ENCODE measurements at regions not wholly inside any gene's neighbourhood (a gene's known extent, or its start where the extent isn't known, plus 50 kb on each side); places are given as distances from the start of the nearest gene placed in this dataset.

GRCh38 chr4:127249767-127250108, 383.0 kb upstream of the INTU start:
- H3K9me3 ChIP-seq: no peaks in the 10 kb centered on the region
- no peak for ATAC-seq
- H3K4me3 ChIP-seq: no peak overlapping the region
- TF ChIP-seq POLR2A (IDR thresholded peaks at IDR 0.05) (no peak), CTCF (IDR thresholded peaks at IDR 0.05 in 4 of 5, conservative IDR thresholded peaks at IDR 0.05 in 1 of 5) (no peak)
- H3K4me1 ChIP-seq: no peaks in the 10 kb centered on the region
- no peaks in the 10 kb centered on the region for H3K36me3 ChIP-seq
- no peak overlapping the region for H3K27ac ChIP-seq
- no peaks in the 10 kb centered on the region for H3K27me3 ChIP-seq
- in situ Hi-C loops (cut with MboI; ENCODE audit: low sequenced_read_pairs in 4 of 4): no loop called here
- intact Hi-C loops (cut with DNase I; ENCODE audit: low total_unique reads): no loop called here
- no peak for DNase-seq

- intact Hi-C loops (cut with DNase I; ENCODE audit: low total_unique reads): no loop called here
- TF ChIP-seq CTCF (IDR thresholded peaks at IDR 0.05 in 4 of 5, conservative IDR thresholded peaks at IDR 0.05 in 1 of 5) (no peak), POLR2A (IDR thresholded peaks at IDR 0.05) (no peak)
- Histone ChIP-seq H3K27me3 (no peaks in the 10 kb centered on the region), H3K36me3 (no peaks in the 10 kb centered on the region), H3K4me1 (no peaks in the 10 kb centered on the region), H3K9me3 (no peaks in the 10 kb centered on the region), H3K27ac (no peak overlapping the region), H3K4me3 (no peak overlapping the region)
- in situ Hi-C loops (cut with MboI; ENCODE audit: low sequenced_read_pairs in 4 of 4): no loop called here
- no peak for DNase-seq
- no peak for ATAC-seq
Observed at GRCh38 chr4:127250577-127250976, 382.2 kb upstream of the INTU start.

GRCh38 chr4:127251423-127251822, 381.3 kb upstream of the INTU start:
- in situ Hi-C loops (cut with MboI; ENCODE audit: low sequenced_read_pairs in 4 of 4): no loop called here
- ATAC-seq: no peak
- H3K27me3 ChIP-seq: no peaks in the 10 kb centered on the region
- no peaks in the 10 kb centered on the region for H3K9me3 ChIP-seq
- no peaks in the 10 kb centered on the region for H3K4me1 ChIP-seq
- H3K27ac ChIP-seq: no peak overlapping the region
- no peak overlapping the region for H3K4me3 ChIP-seq
- no peak for TF ChIP-seq POLR2A (IDR thresholded peaks at IDR 0.05)
- no peak for TF ChIP-seq CTCF (IDR thresholded peaks at IDR 0.05 in 4 of 5, conservative IDR thresholded peaks at IDR 0.05 in 1 of 5)
- DNase-seq: no peak
- no peaks in the 10 kb centered on the region for H3K36me3 ChIP-seq
- intact Hi-C loops (cut with DNase I; ENCODE audit: low total_unique reads): no loop called here

GRCh38 chr4:127256500-127256899, 376.3 kb upstream of the INTU start:
- in situ Hi-C loops (cut with MboI; ENCODE audit: low sequenced_read_pairs in 4 of 4): no loop called here
- no peak for DNase-seq
- no peaks in the 10 kb centered on the region for H3K36me3 ChIP-seq
- no peak overlapping the region for H3K27ac ChIP-seq
- TF ChIP-seq POLR2A (IDR thresholded peaks at IDR 0.05): no peak
- TF ChIP-seq CTCF (IDR thresholded peaks at IDR 0.05 in 4 of 5, conservative IDR thresholded peaks at IDR 0.05 in 1 of 5): no peak
- intact Hi-C loops (cut with DNase I; ENCODE audit: low total_unique reads): no loop called here
- no peak overlapping the region for H3K4me3 ChIP-seq
- no peaks in the 10 kb centered on the region for H3K27me3 ChIP-seq
- no peaks in the 10 kb centered on the region for H3K9me3 ChIP-seq
- H3K4me1 ChIP-seq: no peaks in the 10 kb centered on the region
- ATAC-seq: no peak

GRCh38 chr4:127261476-127261875, 371.3 kb upstream of the INTU start:
- H3K4me1 ChIP-seq: no peaks in the 10 kb centered on the region
- H3K9me3 ChIP-seq: no peaks in the 10 kb centered on the region
- intact Hi-C loops (cut with DNase I; ENCODE audit: low total_unique reads) (no loop called here), in situ Hi-C loops (cut with MboI; ENCODE audit: low sequenced_read_pairs in 4 of 4) (no loop called here)
- DNase-seq (no peak), ATAC-seq (no peak)
- no peak overlapping the region for H3K27ac ChIP-seq
- H3K4me3 ChIP-seq: no peak overlapping the region
- TF ChIP-seq POLR2A (IDR thresholded peaks at IDR 0.05) (no peak), CTCF (IDR thresholded peaks at IDR 0.05 in 4 of 5, conservative IDR thresholded peaks at IDR 0.05 in 1 of 5) (no peak)
- no peaks in the 10 kb centered on the region for H3K36me3 ChIP-seq
- H3K27me3 ChIP-seq: no peaks in the 10 kb centered on the region
